Stomach (tissue), 8 donors: ENCODE measurements at regions not wholly inside any gene's neighbourhood (a gene's known extent, or its start where the extent isn't known, plus 50 kb on each side); places are given as distances from the start of the nearest gene placed in this dataset.

ENCODE experiments used
- DNase-seq, 2 donors: peaks; one replicate each; pipeline versions ENCODE4 v3.0.0 to v3.0.0-alpha.2; 2013 to 2019
- H3K27ac ChIP-seq, 5 donors: fragments of 200-600 bp in 4 of 5; sonication (generic) in 4 of 5; one replicate each; pipeline ENCODE4 v1.5.1; 2013 to 2019; ENCODE audit warnings: mild to moderate bottlenecking in 1 of 5, moderate library complexity in 1 of 5
- H3K27me3 ChIP-seq, 3 donors: fragments of 200-600 bp; sonication (generic); one replicate each; pipeline ENCODE4 v1.5.1; 2017 to 2019; ENCODE audit warnings: mixed run types in 1 of 3
- H3K36me3 ChIP-seq, 4 donors: fragments of 200-600 bp; sonication (generic); 1 replicate in 3 of 4; 2 replicates in 1 of 4; pipeline ENCODE4 v1.5.1; 2016 to 2019
- H3K4me1 ChIP-seq, 4 donors: fragments of 200-600 bp; sonication (generic); one replicate each; pipeline ENCODE4 v1.5.1; 2016 to 2019
- H3K4me3 ChIP-seq, 4 donors: fragments of 200-600 bp; sonication (generic) in 3 of 4; one replicate each; pipeline ENCODE4 v1.5.1; 2016 to 2019; ENCODE audit warnings: mild to moderate bottlenecking in 1 of 4
- H3K9me3 ChIP-seq, 4 donors: fragments of 200-600 bp; sonication (generic); one replicate each; pipeline ENCODE4 v1.5.1; 2016 to 2019
- EP300 ChIP-seq: sonication (generic); formaldehyde crosslinking; IDR thresholded peaks from one replicate; pipeline ENCODE4 v1.6.1; 2017; ENCODE audit warnings: antibody characterized with exemption
- POLR2A ChIP-seq, 4 donors: fragments of 450-650 bp; IDR thresholded peaks; one replicate each; pipeline ENCODE4 v1.6.1; 2016; ENCODE audit warnings: antibody characterized with exemption in 4 of 4, control low read depth in 2 of 4, mild to moderate bottlenecking in 1 of 4, moderate library complexity in 1 of 4
- POLR2AphosphoS5 ChIP-seq, 3 donors: sonication (generic); formaldehyde crosslinking; IDR thresholded peaks; one replicate each; pipeline ENCODE4 v1.6.1; 2016; ENCODE audit warnings: antibody characterized with exemption in 3 of 3
- WGBS, 5 donors: extraction: QIAGEN DNeasy Blood & Tissue Kit in 3 of 5; methylation state at CpG; one replicate each; pipeline versions ENCODE4 v1.1.5 to v1.1.7; 2013 to 2018; 5-methylcytosine and 5-hydroxymethylcytosine counted together
- intact Hi-C: fragments of 100-400 bp; cut with DNase I; formaldehyde crosslinking; loops from one replicate; pipeline ENCODE4 v1.15.1; 2023; ENCODE audit warnings: low total_unique reads
- TF ChIP-seq, protein P1 (sequence below), 7 experiments: fragments of 450-650 bp in 4 of 7; fragments of 200-600 bp in 3 of 7; sonication (generic) in 3 of 7; IDR thresholded peaks; one replicate each; pipeline ENCODE4 v1.5.1; 2016 to 2019; ENCODE audit warnings: antibody characterized with exemption in 7 of 7, control low read depth in 2 of 7, mild to moderate bottlenecking in 1 of 7
- donor health status: healthy with polysubstance abuse.
- donor health status: Bipolar disorder and iron deficiency.
- donor health status: healthy.

DNA sequence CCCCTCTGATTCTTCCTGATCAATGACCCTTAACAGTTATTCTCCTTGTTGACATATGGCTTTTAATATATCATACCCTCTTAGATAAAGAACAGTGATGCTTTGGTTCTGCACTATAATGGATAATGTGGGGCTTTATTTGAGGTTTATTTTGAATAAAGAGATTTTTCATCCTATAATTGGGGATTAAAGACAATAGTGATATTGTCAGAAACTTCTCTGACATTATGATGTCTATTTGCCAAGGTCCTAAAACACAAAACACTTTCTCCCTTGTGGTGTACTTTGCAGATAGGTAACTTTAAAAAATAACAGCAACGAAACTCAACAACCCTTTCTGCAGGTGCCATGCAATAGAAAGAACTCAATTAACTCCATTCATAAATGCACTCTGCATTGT, 243.6 kb upstream of the RHOBTB1 start:
- peaks cover 0 to 8% (median 3%) of the 10 kb centered on the region in 4 donors for H3K9me3 ChIP-seq
- no peak for DNase-seq
- TF ChIP-seq POLR2AphosphoS5 (IDR thresholded peaks at IDR 0.05) (no peak), POLR2A (IDR thresholded peaks at IDR 0.05) (no peak), EP300 (no peak)
- TF ChIP-seq, protein P1, sequence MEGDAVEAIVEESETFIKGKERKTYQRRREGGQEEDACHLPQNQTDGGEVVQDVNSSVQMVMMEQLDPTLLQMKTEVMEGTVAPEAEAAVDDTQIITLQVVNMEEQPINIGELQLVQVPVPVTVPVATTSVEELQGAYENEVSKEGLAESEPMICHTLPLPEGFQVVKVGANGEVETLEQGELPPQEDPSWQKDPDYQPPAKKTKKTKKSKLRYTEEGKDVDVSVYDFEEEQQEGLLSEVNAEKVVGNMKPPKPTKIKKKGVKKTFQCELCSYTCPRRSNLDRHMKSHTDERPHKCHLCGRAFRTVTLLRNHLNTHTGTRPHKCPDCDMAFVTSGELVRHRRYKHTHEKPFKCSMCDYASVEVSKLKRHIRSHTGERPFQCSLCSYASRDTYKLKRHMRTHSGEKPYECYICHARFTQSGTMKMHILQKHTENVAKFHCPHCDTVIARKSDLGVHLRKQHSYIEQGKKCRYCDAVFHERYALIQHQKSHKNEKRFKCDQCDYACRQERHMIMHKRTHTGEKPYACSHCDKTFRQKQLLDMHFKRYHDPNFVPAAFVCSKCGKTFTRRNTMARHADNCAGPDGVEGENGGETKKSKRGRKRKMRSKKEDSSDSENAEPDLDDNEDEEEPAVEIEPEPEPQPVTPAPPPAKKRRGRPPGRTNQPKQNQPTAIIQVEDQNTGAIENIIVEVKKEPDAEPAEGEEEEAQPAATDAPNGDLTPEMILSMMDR (IDR thresholded peaks at IDR 0.05), result no peak
- 78 to 90% (median 82%) methylated on average over 1 of the region's 1 CpG for WGBS, 5 donors
- H3K4me3 ChIP-seq, result no peak overlapping the region
- intact Hi-C loops, result no loop called here
- no peaks in the 10 kb centered on the region for H3K27me3 ChIP-seq
- no peak overlapping the region for H3K27ac ChIP-seq
- peaks cover 0 to 7% (median 0%) of the 10 kb centered on the region in 4 donors for H3K4me1 ChIP-seq
- no peaks in the 10 kb centered on the region for H3K36me3 ChIP-seq

DNA sequence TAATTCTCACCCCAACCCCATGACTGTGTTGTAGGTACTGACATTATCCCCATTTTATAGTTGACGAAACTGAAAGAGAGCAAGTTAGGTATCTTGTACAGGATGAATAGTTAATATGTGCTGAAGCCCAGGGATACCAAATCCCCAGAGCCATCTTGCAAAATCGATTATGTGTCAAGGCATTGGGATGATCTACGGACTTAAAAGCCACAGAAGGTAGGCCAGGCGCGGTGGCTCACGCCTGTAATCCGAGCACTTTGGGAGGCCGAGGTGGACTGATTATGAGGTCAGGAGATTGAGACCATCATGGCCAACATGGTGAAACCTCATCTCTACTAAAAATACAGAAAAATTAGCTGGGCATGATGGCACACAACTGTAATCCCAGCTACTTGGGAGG, 242.4 kb upstream of the RHOBTB1 start:
- H3K27me3 ChIP-seq, result no peaks in the 10 kb centered on the region
- 96 to 99% (median 97%) methylated on average over 8 of the region's 8 CpGs for WGBS, 5 donors
- no peak for TF ChIP-seq POLR2A (IDR thresholded peaks at IDR 0.05)
- no peak for TF ChIP-seq POLR2AphosphoS5 (IDR thresholded peaks at IDR 0.05)
- TF ChIP-seq EP300, result no peak
- TF ChIP-seq, protein P1 (IDR thresholded peaks at IDR 0.05), result no peak
- no peak for DNase-seq
- no peaks in the 10 kb centered on the region for H3K9me3 ChIP-seq
- no peak overlapping the region for H3K4me3 ChIP-seq
- peaks cover 0 to 7% (median 0%) of the 10 kb centered on the region in 4 donors for H3K4me1 ChIP-seq
- H3K27ac ChIP-seq, result no peak overlapping the region
- intact Hi-C loops, result no loop called here
- no peaks in the 10 kb centered on the region for H3K36me3 ChIP-seq

DNA sequence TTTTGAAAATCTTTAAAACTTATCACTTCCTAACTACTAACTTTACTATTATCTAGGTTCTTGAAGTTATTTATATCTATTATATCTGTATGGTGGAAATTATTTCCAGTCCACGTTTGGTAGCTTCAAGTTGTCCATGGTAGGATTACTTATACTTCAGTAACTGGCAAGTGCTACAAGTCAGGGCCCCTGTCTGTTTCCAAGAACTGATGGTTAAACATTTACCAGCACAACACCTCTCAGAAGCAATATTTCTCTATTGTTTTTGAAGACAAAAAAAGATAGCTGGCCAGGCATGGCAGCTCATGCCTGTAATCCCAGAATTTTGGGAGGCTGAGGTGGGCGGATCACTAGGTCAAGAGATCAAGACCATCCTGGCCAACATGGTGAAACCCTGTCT, 240.4 kb upstream of the RHOBTB1 start:
- H3K4me3 ChIP-seq, result no peak overlapping the region
- no peaks in the 10 kb centered on the region for H3K9me3 ChIP-seq
- H3K27ac ChIP-seq, result no peak overlapping the region
- DNase-seq, result no peak
- WGBS, 5 donors, result 60 to 84% (median 68%) methylated on average over 2 of the region's 2 CpGs
- intact Hi-C loops, result no loop called here
- H3K27me3 ChIP-seq, result no peaks in the 10 kb centered on the region
- H3K4me1 ChIP-seq, result peaks cover 0 to 5% (median 3%) of the 10 kb centered on the region in 4 donors
- TF ChIP-seq EP300 (no peak), POLR2A (IDR thresholded peaks at IDR 0.05) (no peak), POLR2AphosphoS5 (IDR thresholded peaks at IDR 0.05) (no peak)
- TF ChIP-seq, protein P1 (IDR thresholded peaks at IDR 0.05), result no peak
- no peaks in the 10 kb centered on the region for H3K36me3 ChIP-seq

DNA sequence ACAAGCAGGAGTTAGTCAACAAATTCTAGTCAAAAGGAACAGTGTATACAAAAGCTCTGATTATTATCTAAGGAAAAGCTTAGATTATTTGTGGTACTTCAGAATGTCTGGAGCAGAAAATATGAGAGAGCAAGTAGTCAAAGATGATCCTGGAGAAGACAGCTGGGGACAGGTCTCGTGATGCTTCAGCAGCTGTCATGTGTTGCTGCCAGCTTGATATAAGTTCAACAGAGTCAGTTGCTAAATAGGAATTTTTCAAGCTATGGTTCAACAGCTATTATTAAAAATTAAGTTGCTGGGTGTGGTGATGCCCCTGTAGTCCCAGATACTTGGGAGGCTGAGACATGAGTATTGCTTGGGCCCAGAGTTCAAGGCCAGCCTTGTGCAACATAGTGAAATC, 240.0 kb upstream of the RHOBTB1 start:
- Histone ChIP-seq H3K4me3 (no peak overlapping the region), H3K27me3 (no peaks in the 10 kb centered on the region), H3K9me3 (no peaks in the 10 kb centered on the region), H3K4me1 (peaks cover 0 to 10% (median 5%) of the 10 kb centered on the region in 4 donors), H3K36me3 (no peaks in the 10 kb centered on the region), H3K27ac (no peak overlapping the region)
- intact Hi-C loops, result no loop called here
- no peak for DNase-seq
- TF ChIP-seq EP300, result no peak
- TF ChIP-seq POLR2A (IDR thresholded peaks at IDR 0.05), result no peak
- TF ChIP-seq, protein P1 (IDR thresholded peaks at IDR 0.05), result no peak
- no peak for TF ChIP-seq POLR2AphosphoS5 (IDR thresholded peaks at IDR 0.05)
- 72 to 92% (median 89%) methylated on average over 1 of the region's 1 CpG for WGBS, 5 donors
